ENCODE measurements at regions not wholly inside any gene's neighbourhood (a gene's known extent, or its start where the extent isn't known, plus 50 kb on each side); places are given as distances from the start of the nearest gene placed in this dataset.

- Mint-ChIP-seq H3K4me3 (ENCODE audit: unreplicated experiment) (no peak overlapping the region), H3K36me3 (ENCODE audit: low read depth, unreplicated experiment) (no peaks in the 10 kb centered on the region), H3K4me1 (ENCODE audit: unreplicated experiment) (no peaks in the 10 kb centered on the region), H3K9me3 (ENCODE audit: unreplicated experiment) (no peaks in the 10 kb centered on the region), H3K27ac (ENCODE audit: unreplicated experiment) (no peak overlapping the region), H3K27me3 (ENCODE audit: unreplicated experiment) (no peaks in the 10 kb centered on the region)
- DNase-seq (ENCODE audit: low spot score) = no peak
- TF ChIP-seq CTCF (IDR thresholded peaks at IDR 0.05; ENCODE audit: unreplicated experiment) = no peak
Observed at GRCh38 chr16:80345701-80346100, 195.1 kb upstream of the DYNLRB2 start.

- no peaks in the 10 kb centered on the region for H3K9me3 Mint-ChIP-seq (ENCODE audit: unreplicated experiment)
- DNase-seq (ENCODE audit: low spot score) = no peak
- H3K27me3 Mint-ChIP-seq (ENCODE audit: unreplicated experiment) = no peaks in the 10 kb centered on the region
- H3K36me3 Mint-ChIP-seq (ENCODE audit: low read depth, unreplicated experiment) = no peaks in the 10 kb centered on the region
- TF ChIP-seq CTCF (IDR thresholded peaks at IDR 0.05; ENCODE audit: unreplicated experiment) = no peak
- no peak overlapping the region for H3K4me3 Mint-ChIP-seq (ENCODE audit: unreplicated experiment)
- no peaks in the 10 kb centered on the region for H3K4me1 Mint-ChIP-seq (ENCODE audit: unreplicated experiment)
- H3K27ac Mint-ChIP-seq (ENCODE audit: unreplicated experiment) = no peak overlapping the region
Observed at GRCh38 chr16:80344570-80344969, 196.2 kb upstream of the DYNLRB2 start.

- Mint-ChIP-seq H3K9me3 (ENCODE audit: unreplicated experiment) (no peaks in the 10 kb centered on the region), H3K27me3 (ENCODE audit: unreplicated experiment) (no peaks in the 10 kb centered on the region), H3K4me3 (ENCODE audit: unreplicated experiment) (no peak overlapping the region), H3K27ac (ENCODE audit: unreplicated experiment) (no peak overlapping the region), H3K4me1 (ENCODE audit: unreplicated experiment) (no peaks in the 10 kb centered on the region), H3K36me3 (ENCODE audit: low read depth, unreplicated experiment) (no peaks in the 10 kb centered on the region)
- no peak for TF ChIP-seq CTCF (IDR thresholded peaks at IDR 0.05; ENCODE audit: unreplicated experiment)
- DNase-seq (ENCODE audit: low spot score) = no peak
Observed at GRCh38 chr16:80341263-80341662, 199.5 kb upstream of the DYNLRB2 start.

GRCh38 chr16:80337786-80338185 is 203.0 kb upstream of the DYNLRB2 start:
- Mint-ChIP-seq H3K4me3 (ENCODE audit: unreplicated experiment) (no peak overlapping the region), H3K9me3 (ENCODE audit: unreplicated experiment) (no peaks in the 10 kb centered on the region), H3K27me3 (ENCODE audit: unreplicated experiment) (no peaks in the 10 kb centered on the region), H3K36me3 (ENCODE audit: low read depth, unreplicated experiment) (no peaks in the 10 kb centered on the region), H3K4me1 (ENCODE audit: unreplicated experiment) (no peaks in the 10 kb centered on the region), H3K27ac (ENCODE audit: unreplicated experiment) (no peak overlapping the region)
- DNase-seq (ENCODE audit: low spot score) = no peak
- TF ChIP-seq CTCF (IDR thresholded peaks at IDR 0.05; ENCODE audit: unreplicated experiment) = no peak

GRCh38 chr16:80330803-80331202 is 210.0 kb upstream of the DYNLRB2 start:
- H3K36me3 Mint-ChIP-seq (ENCODE audit: low read depth, unreplicated experiment) = no peaks in the 10 kb centered on the region
- TF ChIP-seq CTCF (IDR thresholded peaks at IDR 0.05; ENCODE audit: unreplicated experiment) = no peak
- H3K4me1 Mint-ChIP-seq (ENCODE audit: unreplicated experiment) = peaks cover 2% of the 10 kb centered on the region
- DNase-seq (ENCODE audit: low spot score) = no peak
- H3K4me3 Mint-ChIP-seq (ENCODE audit: unreplicated experiment) = no peak overlapping the region
- no peaks in the 10 kb centered on the region for H3K27me3 Mint-ChIP-seq (ENCODE audit: unreplicated experiment)
- no peaks in the 10 kb centered on the region for H3K9me3 Mint-ChIP-seq (ENCODE audit: unreplicated experiment)
- no peak overlapping the region for H3K27ac Mint-ChIP-seq (ENCODE audit: unreplicated experiment)

Data from endothelial cell (in vitro differentiated cells).